ENCODE measurements at regions not wholly inside any gene's neighbourhood (a gene's known extent, or its start where the extent isn't known, plus 50 kb on each side); places are given as distances from the start of the nearest gene placed in this dataset.

DNA sequence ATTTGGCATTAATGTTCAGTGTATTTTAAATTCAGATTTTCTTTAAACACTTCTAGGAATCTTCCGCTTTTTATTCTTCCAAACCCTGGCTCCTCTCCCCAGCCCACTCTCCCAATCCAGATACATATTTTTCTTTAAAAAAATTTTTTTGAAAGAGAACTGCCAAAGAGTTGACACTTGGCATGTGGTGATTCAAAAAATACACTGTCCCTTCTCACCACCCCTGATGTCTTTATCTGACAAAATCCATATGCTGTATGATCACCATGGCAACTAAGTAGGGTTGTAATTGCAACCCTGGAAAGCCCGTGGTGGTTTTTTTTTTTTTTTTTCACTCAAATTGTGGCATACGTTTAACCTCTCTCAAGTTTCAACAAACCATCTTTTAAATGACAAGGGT is 355.8 kb upstream of the SASH1 start:
- TF ChIP-seq, protein P1, sequence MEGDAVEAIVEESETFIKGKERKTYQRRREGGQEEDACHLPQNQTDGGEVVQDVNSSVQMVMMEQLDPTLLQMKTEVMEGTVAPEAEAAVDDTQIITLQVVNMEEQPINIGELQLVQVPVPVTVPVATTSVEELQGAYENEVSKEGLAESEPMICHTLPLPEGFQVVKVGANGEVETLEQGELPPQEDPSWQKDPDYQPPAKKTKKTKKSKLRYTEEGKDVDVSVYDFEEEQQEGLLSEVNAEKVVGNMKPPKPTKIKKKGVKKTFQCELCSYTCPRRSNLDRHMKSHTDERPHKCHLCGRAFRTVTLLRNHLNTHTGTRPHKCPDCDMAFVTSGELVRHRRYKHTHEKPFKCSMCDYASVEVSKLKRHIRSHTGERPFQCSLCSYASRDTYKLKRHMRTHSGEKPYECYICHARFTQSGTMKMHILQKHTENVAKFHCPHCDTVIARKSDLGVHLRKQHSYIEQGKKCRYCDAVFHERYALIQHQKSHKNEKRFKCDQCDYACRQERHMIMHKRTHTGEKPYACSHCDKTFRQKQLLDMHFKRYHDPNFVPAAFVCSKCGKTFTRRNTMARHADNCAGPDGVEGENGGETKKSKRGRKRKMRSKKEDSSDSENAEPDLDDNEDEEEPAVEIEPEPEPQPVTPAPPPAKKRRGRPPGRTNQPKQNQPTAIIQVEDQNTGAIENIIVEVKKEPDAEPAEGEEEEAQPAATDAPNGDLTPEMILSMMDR (IDR thresholded peaks at IDR 0.05; ENCODE audit: low read depth, low read length) = no peak
- TF ChIP-seq MYC (IDR thresholded peaks at IDR 0.05; ENCODE audit: low read depth, low read length) (no peak), POLR2A (IDR thresholded peaks at IDR 0.05; ENCODE audit: extremely low read depth, insufficient read length) (no peak)
